ENCODE measurements at regions not wholly inside any gene's neighbourhood (a gene's known extent, or its start where the extent isn't known, plus 50 kb on each side); places are given as distances from the start of the nearest gene placed in this dataset.

DNA sequence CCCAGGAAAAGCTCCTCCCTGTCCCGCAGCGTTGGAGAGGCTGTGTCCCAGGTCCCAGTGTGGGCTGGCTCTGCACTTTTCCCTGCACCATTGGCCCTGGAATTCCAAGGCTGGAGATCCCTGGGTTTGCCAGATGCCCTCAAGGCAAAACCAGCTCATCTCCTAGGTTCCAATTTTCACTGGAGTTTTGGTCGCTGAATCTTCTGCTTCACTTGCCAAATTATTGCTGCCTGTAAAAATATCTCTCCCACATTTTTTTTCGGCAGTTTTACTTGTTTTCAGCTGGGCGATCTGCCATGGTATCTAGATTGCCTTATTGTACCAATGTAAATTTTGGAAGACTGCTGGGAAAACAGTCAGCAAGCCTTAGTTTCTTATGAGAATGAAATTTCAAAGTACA lies 150.9 kb upstream of the ATP10A start:
- intact Hi-C loops (cut with DNase I), result no loop called here
- Histone ChIP-seq H3K9me3 (no peaks in the 10 kb centered on the region), H3K27me3 (replicated peaks; ENCODE audit: insufficient read depth) (no peaks in the 10 kb centered on the region), H3K4me3 (no peak overlapping the region), H3K4me1 (replicated peaks) (no peaks in the 10 kb centered on the region), H3K36me3 (no peaks in the 10 kb centered on the region), H3K27ac (no peak overlapping the region)
- WGBS, result 32% methylated on average over 5 of the region's 5 CpGs
- no peak for DNase-seq (ENCODE audit: low spot score)
- TF ChIP-seq POLR2AphosphoS5 (IDR thresholded peaks at IDR 0.05) (no peak), POLR2A (IDR thresholded peaks at IDR 0.05) (no peak), CTCF (IDR thresholded peaks at IDR 0.05) (no peak)

DNA sequence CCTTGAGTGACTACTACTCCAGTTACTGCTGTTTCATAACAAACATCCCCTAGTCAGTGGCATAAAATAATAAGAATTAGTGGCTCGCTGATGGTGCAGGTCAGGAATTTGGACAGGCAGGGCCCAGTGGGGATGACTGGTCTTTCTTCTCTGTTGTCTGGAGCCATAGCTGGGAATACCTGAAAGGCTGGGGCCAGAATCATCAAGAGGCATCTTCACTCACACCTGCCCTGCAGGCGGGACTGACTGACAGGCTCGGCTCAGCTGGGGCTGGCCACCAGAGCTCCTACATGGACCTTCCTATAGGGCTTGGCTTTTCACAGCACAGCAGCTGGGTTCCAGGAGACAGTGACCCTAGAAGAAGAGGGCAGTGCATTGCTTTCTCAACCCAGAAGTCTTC lies 148.8 kb upstream of the ATP10A start:
- no peaks in the 10 kb centered on the region for H3K9me3 ChIP-seq
- no peaks in the 10 kb centered on the region for H3K4me1 ChIP-seq (replicated peaks)
- no peak overlapping the region for H3K4me3 ChIP-seq
- no peaks in the 10 kb centered on the region for H3K27me3 ChIP-seq (replicated peaks; ENCODE audit: insufficient read depth)
- DNase-seq (ENCODE audit: low spot score), result no peak
- TF ChIP-seq POLR2AphosphoS5 (IDR thresholded peaks at IDR 0.05) (no peak), POLR2A (IDR thresholded peaks at IDR 0.05) (no peak), CTCF (IDR thresholded peaks at IDR 0.05) (no peak)
- intact Hi-C loops (cut with DNase I), result no loop called here
- no peaks in the 10 kb centered on the region for H3K36me3 ChIP-seq
- no peak overlapping the region for H3K27ac ChIP-seq
- 88% methylated on average over 3 of the region's 3 CpGs for WGBS

DNA sequence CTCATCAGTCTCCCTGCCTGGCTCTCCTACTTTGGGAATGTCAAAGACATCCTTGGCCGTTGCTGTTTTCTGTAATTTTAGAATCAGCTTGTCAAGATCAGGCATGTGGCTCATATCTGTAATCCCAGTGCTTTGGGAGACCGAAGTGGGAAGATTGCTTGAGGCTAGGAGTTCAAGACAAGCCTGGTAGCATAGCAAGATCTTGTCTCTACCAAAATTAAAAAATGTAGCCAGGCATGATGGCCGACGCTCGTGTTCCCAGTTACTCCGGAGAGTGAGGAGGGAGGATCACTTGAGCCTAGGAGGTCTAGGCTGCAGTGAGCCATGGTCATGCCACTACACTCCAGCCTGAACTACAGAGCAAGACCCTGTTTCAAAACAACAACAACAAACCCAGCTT lies 144.0 kb upstream of the ATP10A start:
- WGBS, result 76% methylated on average over 6 of the region's 6 CpGs
- Histone ChIP-seq H3K4me1 (replicated peaks) (no peaks in the 10 kb centered on the region), H3K36me3 (no peaks in the 10 kb centered on the region), H3K27me3 (replicated peaks; ENCODE audit: insufficient read depth) (no peaks in the 10 kb centered on the region), H3K4me3 (no peak overlapping the region), H3K27ac (no peak overlapping the region), H3K9me3 (no peaks in the 10 kb centered on the region)
- intact Hi-C loops (cut with DNase I), result no loop called here
- no peak for TF ChIP-seq POLR2A (IDR thresholded peaks at IDR 0.05)
- TF ChIP-seq POLR2AphosphoS5 (IDR thresholded peaks at IDR 0.05), result no peak
- no peak for TF ChIP-seq CTCF (IDR thresholded peaks at IDR 0.05)
- DNase-seq (ENCODE audit: low spot score), result no peak

DNA sequence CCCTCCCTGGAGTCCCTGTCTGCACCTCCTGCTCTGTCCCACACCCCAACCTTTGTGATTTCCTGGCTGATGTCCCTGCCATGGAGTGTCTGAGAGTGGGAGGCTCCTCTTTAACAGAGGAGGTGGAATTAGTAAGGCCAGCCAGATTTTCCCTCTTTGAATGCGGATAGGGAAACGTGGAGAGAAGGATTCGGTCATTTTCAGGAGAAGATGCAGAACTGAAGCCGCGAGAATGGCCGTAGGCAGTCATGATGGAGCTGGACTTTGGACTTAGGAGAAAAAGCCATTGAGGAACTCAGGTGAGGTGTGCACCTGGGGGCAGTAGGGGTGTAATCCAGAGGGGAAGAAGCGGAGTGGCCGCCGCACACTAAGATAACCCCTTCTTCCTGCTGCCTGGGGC lies 138.1 kb upstream of the ATP10A start:
- Histone ChIP-seq H3K36me3 (no peaks in the 10 kb centered on the region), H3K9me3 (no peaks in the 10 kb centered on the region), H3K27ac (no peak overlapping the region), H3K27me3 (replicated peaks; ENCODE audit: insufficient read depth) (no peaks in the 10 kb centered on the region), H3K4me3 (no peak overlapping the region), H3K4me1 (replicated peaks) (no peaks in the 10 kb centered on the region)
- no peak for DNase-seq (ENCODE audit: low spot score)
- intact Hi-C loops (cut with DNase I), result no loop called here
- no peak for TF ChIP-seq POLR2A (IDR thresholded peaks at IDR 0.05)
- no peak for TF ChIP-seq CTCF (IDR thresholded peaks at IDR 0.05)
- no peak for TF ChIP-seq POLR2AphosphoS5 (IDR thresholded peaks at IDR 0.05)
- WGBS, result 97% methylated on average over 9 of the region's 9 CpGs

- intact Hi-C loops (cut with DNase I), result no loop called here
- no peak overlapping the region for H3K27ac ChIP-seq
- WGBS, result 38% methylated on average over 1 of the region's 1 CpG
- H3K4me1 ChIP-seq (replicated peaks), result no peaks in the 10 kb centered on the region
- H3K4me3 ChIP-seq, result no peak overlapping the region
- TF ChIP-seq POLR2A (IDR thresholded peaks at IDR 0.05), result no peak
- no peak for TF ChIP-seq CTCF (IDR thresholded peaks at IDR 0.05)
- no peak for TF ChIP-seq POLR2AphosphoS5 (IDR thresholded peaks at IDR 0.05)
- no peak for DNase-seq (ENCODE audit: low spot score)
- H3K9me3 ChIP-seq, result no peaks in the 10 kb centered on the region
- H3K36me3 ChIP-seq, result no peaks in the 10 kb centered on the region
- H3K27me3 ChIP-seq (replicated peaks; ENCODE audit: insufficient read depth), result no peaks in the 10 kb centered on the region
These were observed 130.4 kb upstream of the ATP10A start for GRCh38 chr15:25993506-25993905.

Measured in prostate gland (tissue), 2 donors.